ENCODE measurements at regions not wholly inside any gene's neighbourhood (a gene's known extent, or its start where the extent isn't known, plus 50 kb on each side); places are given as distances from the start of the nearest gene placed in this dataset.
A peak's percentile ranks its signal among the peaks of the same experiment; 100 is the strongest.

GRCh38 chr11:80041136-80042000 lies 600.5 kb upstream of the TENM4 start:
- no peak overlapping the region for H3K9ac ChIP-seq (ENCODE audit: insufficient read depth in 1 of 2, low read length in 2 of 2)
- no peak for TF ChIP-seq CTCF (IDR thresholded peaks at IDR 0.05; ENCODE audit: control extremely low read depth, extremely low read depth)
- H3K4me3 ChIP-seq = no peak overlapping the region
- H3K27ac ChIP-seq (ENCODE audit: low read depth in 1 of 2, low read length in 1 of 2) = no peak overlapping the region
- peak; percentile 68 to 92 (median 76) for DNase-seq
- peaks cover 0 to 23% (median 0%) of the 10 kb centered on the region in 5 donors for H3K4me1 ChIP-seq (ENCODE audit: control insufficient read depth in 5 of 5, insufficient read depth in 5 of 5, low read length in 5 of 5)
- WGBS, 2 donors = 67 to 69% methylated on average over 7 of the region's 7 CpGs
- no peaks in the 10 kb centered on the region for H3K27me3 ChIP-seq (ENCODE audit: control insufficient read depth in 3 of 3, insufficient read depth in 3 of 3, low read length in 2 of 3)
- H3K36me3 ChIP-seq (ENCODE audit: control insufficient read depth in 4 of 4, insufficient read depth in 4 of 4, low read length in 4 of 4) = no peaks in the 10 kb centered on the region
- ATAC-seq (ENCODE audit: insufficient read depth, low FRiP score) = peak; percentile 34
- H3K9me3 ChIP-seq (ENCODE audit: control insufficient read depth in 4 of 4, insufficient read depth in 3 of 4, low read length in 3 of 4) = no peaks in the 10 kb centered on the region

GRCh38 chr11:80034801-80035200 lies 594.0 kb upstream of the TENM4 start:
- Histone ChIP-seq H3K27ac (ENCODE audit: low read depth in 1 of 2, low read length in 1 of 2) (no peak overlapping the region), H3K9ac (ENCODE audit: insufficient read depth in 1 of 2, low read length in 2 of 2) (no peak overlapping the region), H3K27me3 (ENCODE audit: control insufficient read depth in 3 of 3, insufficient read depth in 3 of 3, low read length in 2 of 3) (no peaks in the 10 kb centered on the region), H3K4me3 (no peak overlapping the region), H3K9me3 (ENCODE audit: control insufficient read depth in 4 of 4, insufficient read depth in 3 of 4, low read length in 3 of 4) (no peaks in the 10 kb centered on the region), H3K36me3 (ENCODE audit: control insufficient read depth in 4 of 4, insufficient read depth in 4 of 4, low read length in 4 of 4) (no peaks in the 10 kb centered on the region), H3K4me1 (ENCODE audit: control insufficient read depth in 5 of 5, insufficient read depth in 5 of 5, low read length in 5 of 5) (no peaks in the 10 kb centered on the region)
- 86 to 93% methylated on average over 1 of the region's 1 CpG for WGBS, 2 donors
- no peak for TF ChIP-seq CTCF (IDR thresholded peaks at IDR 0.05; ENCODE audit: control extremely low read depth, extremely low read depth)
- DNase-seq (no peak), ATAC-seq (ENCODE audit: insufficient read depth, low FRiP score) (no peak)

- WGBS, 2 donors = 56 to 65% methylated on average over 3 of the region's 3 CpGs
- no peak for ATAC-seq (ENCODE audit: insufficient read depth, low FRiP score)
- H3K4me1 ChIP-seq (ENCODE audit: control insufficient read depth in 5 of 5, insufficient read depth in 5 of 5, low read length in 5 of 5) = no peaks in the 10 kb centered on the region
- no peak overlapping the region for H3K9ac ChIP-seq (ENCODE audit: insufficient read depth in 1 of 2, low read length in 2 of 2)
- no peak overlapping the region for H3K27ac ChIP-seq (ENCODE audit: low read depth in 1 of 2, low read length in 1 of 2)
- no peaks in the 10 kb centered on the region for H3K9me3 ChIP-seq (ENCODE audit: control insufficient read depth in 4 of 4, insufficient read depth in 3 of 4, low read length in 3 of 4)
- H3K4me3 ChIP-seq = no peak overlapping the region
- no peaks in the 10 kb centered on the region for H3K27me3 ChIP-seq (ENCODE audit: control insufficient read depth in 3 of 3, insufficient read depth in 3 of 3, low read length in 2 of 3)
- no peak for TF ChIP-seq CTCF (IDR thresholded peaks at IDR 0.05; ENCODE audit: control extremely low read depth, extremely low read depth)
- H3K36me3 ChIP-seq (ENCODE audit: control insufficient read depth in 4 of 4, insufficient read depth in 4 of 4, low read length in 4 of 4) = no peaks in the 10 kb centered on the region
- DNase-seq = no peak
Measured at GRCh38 chr11:80031014-80031600, 590.3 kb upstream of the TENM4 start.

Measured in lung (tissue), 11 donors.